HL-60 (cell line): ENCODE measurements at regions not wholly inside any gene's neighbourhood (a gene's known extent, or its start where the extent isn't known, plus 50 kb on each side); places are given as distances from the start of the nearest gene placed in this dataset.

Experiments
- CTCF ChIP-seq: IDR thresholded peaks from one replicate; pipeline ENCODE4 v1.5.1; 2011; ENCODE audit warnings: low read length, control low read depth, inconsistent platforms; ENCODE audit not compliant: insufficient read depth
- POLR2AphosphoS5 ChIP-seq: IDR thresholded peaks from 2 replicates; pipeline ENCODE4 v1.6.1; 2012; ENCODE audit warnings: low read depth
- REST ChIP-seq: IDR thresholded peaks from 2 replicates; pipeline ENCODE4 v1.6.1; 2012; ENCODE audit warnings: low read depth; ENCODE audit not compliant: insufficient replicate concordance

- no peak for TF ChIP-seq POLR2AphosphoS5
- TF ChIP-seq REST = no peak
- no peak for TF ChIP-seq CTCF
These were observed 215.6 kb downstream of the KIF4B start for GRCh38 chr5:155229135-155229534.
